ENCODE measurements at regions not wholly inside any gene's neighbourhood (a gene's known extent, or its start where the extent isn't known, plus 50 kb on each side); places are given as distances from the start of the nearest gene placed in this dataset.

DNA sequence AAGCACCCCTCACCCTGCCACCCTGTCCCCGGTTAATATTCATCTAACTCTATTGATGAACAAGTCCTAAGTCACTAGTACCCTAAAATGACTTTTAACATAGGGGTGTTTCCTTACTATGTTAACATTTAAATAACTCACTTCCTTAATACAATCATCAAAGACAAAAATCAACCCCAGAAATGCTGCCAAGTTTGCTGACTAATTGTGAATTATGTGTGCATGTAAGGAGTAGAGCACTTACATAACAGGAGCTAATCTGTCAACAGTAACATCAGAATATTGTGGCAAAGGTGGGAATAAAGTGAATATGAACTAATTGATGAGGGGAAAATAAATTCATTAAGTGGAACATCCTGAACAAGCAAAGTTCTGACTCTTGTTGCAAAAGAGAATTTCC lies 81.4 kb upstream of the ERBB4 start:
- H3K36me3 ChIP-seq (ENCODE audit: low read depth): no peaks in the 10 kb centered on the region
- H3K9me3 ChIP-seq (ENCODE audit: severe bottlenecking): no peaks in the 10 kb centered on the region
- no peaks in the 10 kb centered on the region for H3K27me3 ChIP-seq (ENCODE audit: insufficient read depth, poor library complexity, severe bottlenecking)
- peaks cover 29% of the 10 kb centered on the region for H3K4me1 ChIP-seq (ENCODE audit: insufficient read depth, poor library complexity, severe bottlenecking)
- DNase-seq (ENCODE audit: low spot score) (no peak), ATAC-seq (ENCODE audit: low read depth) (peak; percentile 60)
- no peak overlapping the region for H3K4me3 ChIP-seq (ENCODE audit: severe bottlenecking)
- TF ChIP-seq, protein P1, sequence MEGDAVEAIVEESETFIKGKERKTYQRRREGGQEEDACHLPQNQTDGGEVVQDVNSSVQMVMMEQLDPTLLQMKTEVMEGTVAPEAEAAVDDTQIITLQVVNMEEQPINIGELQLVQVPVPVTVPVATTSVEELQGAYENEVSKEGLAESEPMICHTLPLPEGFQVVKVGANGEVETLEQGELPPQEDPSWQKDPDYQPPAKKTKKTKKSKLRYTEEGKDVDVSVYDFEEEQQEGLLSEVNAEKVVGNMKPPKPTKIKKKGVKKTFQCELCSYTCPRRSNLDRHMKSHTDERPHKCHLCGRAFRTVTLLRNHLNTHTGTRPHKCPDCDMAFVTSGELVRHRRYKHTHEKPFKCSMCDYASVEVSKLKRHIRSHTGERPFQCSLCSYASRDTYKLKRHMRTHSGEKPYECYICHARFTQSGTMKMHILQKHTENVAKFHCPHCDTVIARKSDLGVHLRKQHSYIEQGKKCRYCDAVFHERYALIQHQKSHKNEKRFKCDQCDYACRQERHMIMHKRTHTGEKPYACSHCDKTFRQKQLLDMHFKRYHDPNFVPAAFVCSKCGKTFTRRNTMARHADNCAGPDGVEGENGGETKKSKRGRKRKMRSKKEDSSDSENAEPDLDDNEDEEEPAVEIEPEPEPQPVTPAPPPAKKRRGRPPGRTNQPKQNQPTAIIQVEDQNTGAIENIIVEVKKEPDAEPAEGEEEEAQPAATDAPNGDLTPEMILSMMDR (IDR thresholded peaks at IDR 0.05; ENCODE audit: poor library complexity, severe bottlenecking): no peak
- H3K27ac ChIP-seq (ENCODE audit: poor library complexity, severe bottlenecking): peak overlapping the region; percentile 68

DNA sequence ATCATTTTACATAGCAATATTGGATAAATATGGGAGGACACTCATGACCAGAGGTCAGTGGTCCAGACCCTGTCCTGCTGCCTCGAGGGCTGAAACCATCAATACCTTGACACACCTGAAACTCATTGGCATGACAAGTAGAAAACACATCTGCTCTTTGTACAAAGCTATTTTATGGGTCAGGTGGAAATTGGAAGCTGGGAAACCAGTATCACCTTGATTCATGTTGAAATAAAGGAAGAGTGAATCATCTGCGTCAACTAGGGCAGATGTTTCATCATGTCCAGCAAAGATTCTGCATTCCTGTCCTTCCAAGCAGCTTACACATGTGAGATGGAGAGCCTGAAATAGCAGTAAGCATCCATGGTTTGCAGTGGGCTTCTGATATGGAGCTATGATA lies 80.0 kb upstream of the ERBB4 start:
- peak overlapping the region; percentile 68 for H3K27ac ChIP-seq (ENCODE audit: poor library complexity, severe bottlenecking)
- peak; percentile 90 for ATAC-seq (ENCODE audit: low read depth)
- TF ChIP-seq, protein P1 (IDR thresholded peaks at IDR 0.05; ENCODE audit: poor library complexity, severe bottlenecking): no peak
- no peak overlapping the region for H3K4me3 ChIP-seq (ENCODE audit: severe bottlenecking)
- no peaks in the 10 kb centered on the region for H3K27me3 ChIP-seq (ENCODE audit: insufficient read depth, poor library complexity, severe bottlenecking)
- peaks cover 29% of the 10 kb centered on the region for H3K4me1 ChIP-seq (ENCODE audit: insufficient read depth, poor library complexity, severe bottlenecking)
- H3K9me3 ChIP-seq (ENCODE audit: severe bottlenecking): no peaks in the 10 kb centered on the region
- no peaks in the 10 kb centered on the region for H3K36me3 ChIP-seq (ENCODE audit: low read depth)
- peak; percentile 53 for DNase-seq (ENCODE audit: low spot score)

DNA sequence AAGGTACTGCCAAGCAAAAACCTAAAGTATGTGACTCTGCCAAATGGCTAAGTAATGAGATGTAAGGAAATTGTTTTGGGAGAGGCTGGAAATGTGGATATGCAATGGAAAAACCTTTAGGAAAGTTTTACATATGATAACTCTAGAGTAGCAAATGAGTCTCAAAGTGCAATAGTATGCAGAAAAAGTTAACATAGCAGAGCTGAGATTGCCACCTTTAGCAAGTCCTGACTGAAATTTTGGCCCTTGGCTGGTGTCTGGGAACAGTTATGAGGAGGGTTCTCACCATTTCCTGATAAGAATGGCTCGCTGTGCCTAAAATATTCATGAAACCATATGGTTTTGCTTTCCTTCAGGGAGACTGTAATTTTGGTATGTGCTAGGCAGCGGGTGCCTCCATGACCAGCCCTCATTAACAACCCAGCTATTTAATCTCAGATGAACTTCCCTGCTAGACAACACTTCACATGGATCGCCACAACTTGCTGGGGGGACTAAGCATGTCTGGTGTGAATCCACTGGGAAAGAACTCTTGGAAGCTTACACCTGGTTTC lies 72.3 kb upstream of the ERBB4 start:
- TF ChIP-seq, protein P1 (IDR thresholded peaks at IDR 0.05; ENCODE audit: poor library complexity, severe bottlenecking): no peak
- no peak for DNase-seq (ENCODE audit: low spot score)
- ATAC-seq (ENCODE audit: low read depth): no peak
- no peaks in the 10 kb centered on the region for H3K9me3 ChIP-seq (ENCODE audit: severe bottlenecking)
- peaks cover 3% of the 10 kb centered on the region for H3K27me3 ChIP-seq (ENCODE audit: insufficient read depth, poor library complexity, severe bottlenecking)
- no peaks in the 10 kb centered on the region for H3K4me1 ChIP-seq (ENCODE audit: insufficient read depth, poor library complexity, severe bottlenecking)
- H3K4me3 ChIP-seq (ENCODE audit: severe bottlenecking): no peak overlapping the region
- H3K27ac ChIP-seq (ENCODE audit: poor library complexity, severe bottlenecking): no peak overlapping the region
- H3K36me3 ChIP-seq (ENCODE audit: low read depth): no peaks in the 10 kb centered on the region

DNA sequence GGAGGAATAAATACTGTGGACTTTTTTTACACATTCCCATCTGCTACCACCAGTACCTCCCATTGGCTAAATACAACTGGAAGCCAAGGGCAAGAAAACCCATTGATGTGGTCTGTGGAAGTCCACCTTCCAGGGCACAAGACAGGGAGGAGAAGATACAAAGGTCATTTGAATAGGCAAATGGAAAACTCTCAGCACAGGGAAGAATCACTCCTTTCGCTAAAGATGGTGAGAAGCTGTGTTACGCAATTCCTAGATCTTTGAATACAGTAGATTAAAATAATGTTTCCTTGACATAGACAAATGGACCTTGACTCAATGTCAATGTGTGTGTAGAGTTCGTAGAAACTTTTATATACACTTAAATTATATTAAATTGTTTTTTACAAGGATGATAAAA lies 70.9 kb upstream of the ERBB4 start:
- Histone ChIP-seq H3K27me3 (ENCODE audit: insufficient read depth, poor library complexity, severe bottlenecking) (peaks cover 3% of the 10 kb centered on the region), H3K27ac (ENCODE audit: poor library complexity, severe bottlenecking) (no peak overlapping the region), H3K9me3 (ENCODE audit: severe bottlenecking) (no peaks in the 10 kb centered on the region), H3K4me1 (ENCODE audit: insufficient read depth, poor library complexity, severe bottlenecking) (no peaks in the 10 kb centered on the region), H3K36me3 (ENCODE audit: low read depth) (no peaks in the 10 kb centered on the region), H3K4me3 (ENCODE audit: severe bottlenecking) (no peak overlapping the region)
- TF ChIP-seq, protein P1 (IDR thresholded peaks at IDR 0.05; ENCODE audit: poor library complexity, severe bottlenecking): no peak
- DNase-seq (ENCODE audit: low spot score): no peak
- ATAC-seq (ENCODE audit: low read depth): no peak

DNA sequence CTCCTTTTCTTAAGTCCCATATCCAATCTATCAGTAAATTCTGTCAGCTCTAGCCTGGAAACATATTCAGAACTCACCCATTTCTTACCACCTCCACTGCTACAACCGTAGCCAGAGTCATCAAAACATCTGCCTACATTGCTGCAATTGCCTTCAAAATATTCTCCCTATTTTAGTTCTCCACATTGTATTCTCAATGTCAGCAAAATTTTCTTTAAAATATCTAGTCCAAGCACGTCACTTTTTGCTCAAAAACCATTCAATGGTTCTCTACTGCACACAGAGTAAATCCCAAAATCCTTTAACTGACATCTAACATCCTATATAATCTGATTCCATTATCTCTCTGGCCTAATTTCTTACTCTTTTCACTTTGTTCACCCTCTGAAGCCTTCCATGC lies 68.5 kb upstream of the ERBB4 start:
- H3K36me3 ChIP-seq (ENCODE audit: low read depth): no peaks in the 10 kb centered on the region
- no peaks in the 10 kb centered on the region for H3K4me1 ChIP-seq (ENCODE audit: insufficient read depth, poor library complexity, severe bottlenecking)
- H3K27me3 ChIP-seq (ENCODE audit: insufficient read depth, poor library complexity, severe bottlenecking): peaks cover 3% of the 10 kb centered on the region
- DNase-seq (ENCODE audit: low spot score): no peak
- H3K4me3 ChIP-seq (ENCODE audit: severe bottlenecking): no peak overlapping the region
- H3K27ac ChIP-seq (ENCODE audit: poor library complexity, severe bottlenecking): no peak overlapping the region
- TF ChIP-seq, protein P1 (IDR thresholded peaks at IDR 0.05; ENCODE audit: poor library complexity, severe bottlenecking): no peak
- no peak for ATAC-seq (ENCODE audit: low read depth)
- no peaks in the 10 kb centered on the region for H3K9me3 ChIP-seq (ENCODE audit: severe bottlenecking)
